Muscle of back (tissue), 3 donors: ENCODE measurements at regions not wholly inside any gene's neighbourhood (a gene's known extent, or its start where the extent isn't known, plus 50 kb on each side); places are given as distances from the start of the nearest gene placed in this dataset.
A peak's percentile ranks its signal among the peaks of the same experiment; 100 is the strongest.
"Not testable (repeated sequence)": the region's sequence is repeated elsewhere in the genome, so short reads cannot be mapped to it uniquely, and the experiment has no call there.

ENCODE experiments used
- DNase-seq, 3 donors: peaks; one replicate each; pipeline versions ENCODE4 v3.0.0 to v3.0.0-alpha.2; 2013

DNA sequence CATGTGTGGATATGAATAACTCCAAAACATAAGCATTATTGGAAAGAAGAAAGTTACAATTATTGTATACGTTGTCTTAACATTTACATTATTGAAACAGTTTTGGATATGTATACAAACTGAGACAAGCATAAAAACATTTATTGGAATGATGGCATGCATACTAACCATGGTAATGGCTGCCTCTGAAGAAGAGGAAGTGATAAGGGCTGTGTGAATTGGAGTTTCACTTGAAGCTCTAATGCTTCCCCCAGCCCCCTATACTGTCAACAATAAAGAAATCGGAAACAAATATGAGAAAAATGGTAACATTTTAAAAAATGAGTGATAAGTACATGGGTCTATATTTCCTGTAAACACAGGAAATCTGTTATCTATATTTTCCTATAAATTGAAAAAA lies 367.7 kb upstream of the DPYD start:
- no peak for DNase-seq

DNA sequence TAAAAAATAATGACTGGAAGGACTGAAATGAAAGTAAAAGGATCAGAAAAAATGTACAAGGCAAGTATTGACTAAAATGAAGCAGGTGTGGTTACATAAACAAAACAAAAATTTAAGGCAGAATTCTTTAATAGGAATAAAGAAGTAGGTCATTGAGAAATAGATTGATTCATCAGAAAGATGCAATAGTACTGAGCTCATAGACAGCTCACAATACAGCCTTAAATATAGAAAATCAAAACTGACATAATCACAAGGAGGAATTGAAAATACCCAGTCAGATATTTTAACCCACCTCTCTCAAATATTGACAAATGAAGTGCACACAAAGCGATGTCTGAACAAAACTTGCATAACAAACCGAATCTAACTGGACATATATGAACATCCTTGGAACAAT lies 366.8 kb upstream of the DPYD start:
- no peak for DNase-seq

DNA sequence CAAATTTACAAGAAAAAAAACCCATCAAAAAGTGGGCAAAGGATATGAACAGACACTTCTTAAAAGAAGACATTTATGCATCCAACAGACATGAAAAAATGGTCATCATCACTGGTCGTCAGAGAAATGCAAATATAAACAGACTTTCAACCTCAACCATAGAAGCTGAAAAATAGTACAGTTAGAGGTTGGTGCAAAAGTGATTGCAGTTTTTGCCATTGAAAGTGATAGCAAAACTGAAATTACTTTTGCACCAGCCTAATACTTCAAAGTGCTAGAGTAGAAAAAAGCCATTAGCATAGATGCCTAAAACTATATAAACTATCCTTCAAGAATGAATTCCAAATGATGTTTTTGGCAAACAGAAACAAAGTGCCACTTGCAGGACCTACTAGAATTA lies 365.8 kb upstream of the DPYD start:
- DNase-seq: no peak

DNA sequence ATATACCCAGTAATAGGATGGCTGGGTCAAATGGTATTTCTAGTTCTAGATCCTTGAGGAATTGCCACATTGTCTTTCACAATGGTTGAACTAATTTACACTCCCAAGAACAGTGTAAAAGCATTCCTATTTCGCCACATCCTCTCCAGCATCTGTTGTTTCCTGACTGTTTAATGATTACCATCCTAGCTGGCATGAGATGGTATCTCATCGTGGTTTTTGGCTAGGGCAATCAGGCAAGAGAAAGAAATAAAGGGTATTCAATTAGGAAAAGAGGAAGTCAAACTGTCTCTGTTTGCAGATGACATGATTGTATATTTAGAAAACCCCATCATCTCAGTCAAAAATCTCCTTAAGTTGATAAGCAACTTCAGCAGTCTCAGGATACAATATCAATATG lies 364.5 kb upstream of the DPYD start:
- not testable (repeated sequence) for DNase-seq

DNA sequence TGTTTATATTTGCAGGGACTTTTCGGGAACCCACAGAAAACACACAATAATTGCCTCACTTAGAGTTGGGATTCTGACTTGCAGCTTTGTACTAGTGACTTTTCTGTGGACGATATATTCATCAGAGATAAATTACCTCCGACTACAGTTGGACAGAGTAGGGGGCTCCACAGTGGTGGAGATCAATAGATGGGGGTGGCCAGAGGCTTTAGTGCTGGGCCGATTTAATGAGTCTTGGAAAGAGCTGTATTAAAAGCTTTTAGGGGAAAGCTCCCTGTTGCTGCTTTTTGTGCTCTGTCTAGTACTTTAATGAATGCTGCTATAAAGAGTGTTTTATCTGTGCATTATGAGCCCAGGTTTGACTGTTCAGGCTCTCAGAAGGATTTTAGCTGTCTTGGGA lies 359.2 kb upstream of the DPYD start:
- no peak for DNase-seq

DNA sequence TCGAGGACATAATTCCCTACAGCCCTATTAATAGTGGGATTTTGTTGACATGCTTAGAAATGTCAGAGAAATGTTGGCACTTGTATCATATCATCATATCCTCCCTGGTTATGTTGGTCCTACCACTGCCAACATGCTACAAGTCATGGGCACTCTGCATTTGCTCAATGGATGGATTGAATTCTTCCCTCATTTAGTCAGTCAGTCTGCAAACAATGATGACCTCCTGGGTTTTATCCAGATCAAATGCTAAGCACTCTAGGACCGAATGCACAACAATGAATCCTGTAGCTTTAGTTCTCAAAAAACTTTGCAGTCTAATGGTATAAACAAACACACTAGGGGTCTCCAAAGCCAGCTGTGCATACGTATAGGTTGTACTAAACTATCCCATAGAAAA lies 357.2 kb upstream of the DPYD start:
- no peak for DNase-seq

DNA sequence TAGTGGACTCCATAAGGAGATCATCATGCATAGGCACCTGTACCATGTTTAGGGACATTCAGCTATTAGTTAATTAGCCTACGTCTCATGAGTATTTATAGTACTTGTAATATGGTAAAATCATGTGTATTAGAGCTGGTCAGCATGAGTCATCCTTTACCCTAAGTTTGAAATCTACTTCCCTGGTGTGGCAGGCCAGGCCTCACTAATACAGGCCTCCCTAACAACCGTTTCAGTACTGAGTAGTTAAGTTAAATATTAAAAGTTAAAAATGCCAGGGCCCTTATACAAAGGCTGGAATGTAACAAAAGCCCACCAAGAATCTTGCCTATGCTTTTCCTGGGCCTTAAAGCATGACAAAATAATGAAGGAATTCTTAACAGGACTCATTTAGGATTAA lies 356.3 kb upstream of the DPYD start:
- no peak for DNase-seq

DNA sequence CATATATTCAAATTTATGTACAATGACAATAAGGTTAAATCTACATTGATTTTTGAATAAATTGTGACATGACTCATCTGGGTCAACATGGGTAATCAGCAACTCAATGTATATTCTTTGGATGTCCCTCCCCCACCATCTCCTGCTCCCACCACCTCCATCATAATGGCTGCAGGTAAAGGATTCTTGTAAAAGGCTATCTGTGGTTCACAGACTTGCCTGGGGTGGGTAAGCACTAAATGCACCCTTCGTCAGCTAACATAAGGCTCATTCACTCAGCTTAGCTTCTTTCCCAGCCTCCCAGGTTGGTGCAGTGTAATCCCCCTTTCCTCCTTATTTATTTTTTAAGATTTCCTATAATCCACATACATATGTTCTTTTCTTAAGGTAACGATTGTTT lies 355.7 kb upstream of the DPYD start:
- DNase-seq: no peak

DNA sequence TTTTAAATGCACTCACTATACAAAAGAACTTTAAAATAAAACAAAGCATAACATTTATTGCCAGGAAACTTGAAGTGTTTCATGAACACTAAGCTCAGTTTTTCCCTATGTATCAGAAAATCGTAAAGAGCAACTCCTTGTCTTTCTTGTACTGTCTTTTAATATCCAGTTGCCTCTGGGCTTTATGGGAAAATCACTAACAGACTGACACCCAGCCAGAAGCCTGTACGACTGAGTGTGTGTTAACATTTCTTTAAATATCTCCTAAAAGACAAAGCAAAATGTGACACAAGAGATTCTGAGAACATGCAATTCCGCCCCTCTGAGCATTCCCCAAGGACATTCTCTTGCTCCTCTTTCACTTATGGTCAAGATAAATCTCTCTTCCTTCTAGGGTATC lies 347.5 kb upstream of the DPYD start:
- DNase-seq: peak in 2 of 3 donors; percentile 5 to 45

DNA sequence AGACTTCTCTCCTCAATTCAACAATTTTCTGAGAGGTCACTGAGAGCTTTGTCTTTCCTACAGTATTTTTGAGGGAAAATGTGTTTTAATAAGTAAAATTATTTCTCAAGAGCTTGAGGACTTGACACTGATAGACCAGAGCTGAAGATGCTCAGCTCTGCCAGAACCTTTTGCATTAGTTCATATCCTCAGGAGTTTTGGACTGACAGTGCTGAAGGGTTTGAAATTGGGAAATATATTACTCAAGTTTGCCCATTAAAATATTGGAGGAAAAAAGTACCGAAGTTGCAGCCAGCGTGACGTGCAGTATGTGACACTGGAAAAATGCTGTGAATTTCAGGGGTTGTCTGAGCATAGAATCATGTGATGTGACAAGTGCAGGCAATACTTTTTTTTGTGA lies 346.6 kb upstream of the DPYD start:
- peak in 2 of 3 donors; percentile 15 to 66 for DNase-seq

DNA sequence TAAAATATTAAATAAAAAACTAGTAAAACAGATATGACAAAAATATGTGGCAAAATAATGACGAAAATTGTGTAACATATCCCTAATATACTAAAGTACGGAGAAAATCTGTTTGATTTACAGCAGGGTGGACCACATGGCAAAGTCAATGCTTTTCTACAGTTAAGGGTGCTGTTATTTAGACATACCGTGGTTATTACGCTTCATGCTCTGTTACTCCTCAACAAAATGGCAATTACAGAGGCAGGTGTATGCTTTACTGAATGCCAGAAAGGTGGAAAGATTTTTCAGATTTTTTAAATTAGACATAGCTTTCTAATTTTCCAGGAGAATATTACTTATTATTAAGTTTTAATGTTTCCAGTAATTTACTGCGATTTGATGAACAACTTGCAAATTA lies 343.9 kb upstream of the DPYD start:
- DNase-seq: no peak

DNA sequence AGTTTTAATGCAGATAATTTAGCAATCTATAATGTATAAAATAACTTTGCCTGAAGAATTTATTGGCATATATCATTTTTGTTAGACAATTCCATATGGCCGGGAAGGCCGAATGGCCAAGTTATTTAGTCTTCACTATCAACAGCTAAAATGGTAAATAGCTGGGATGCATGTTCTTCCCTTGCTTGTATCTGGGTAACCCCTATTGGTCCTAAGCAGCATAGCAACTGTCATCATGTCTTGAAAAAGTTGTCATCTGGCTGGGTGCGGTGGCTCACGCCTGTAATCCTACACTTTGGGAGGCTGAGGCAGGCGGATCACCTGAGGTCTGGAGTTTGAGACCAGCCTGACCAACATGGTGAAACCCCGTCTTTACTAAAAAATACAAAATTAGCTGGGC lies 340.0 kb upstream of the DPYD start:
- DNase-seq: no peak

DNA sequence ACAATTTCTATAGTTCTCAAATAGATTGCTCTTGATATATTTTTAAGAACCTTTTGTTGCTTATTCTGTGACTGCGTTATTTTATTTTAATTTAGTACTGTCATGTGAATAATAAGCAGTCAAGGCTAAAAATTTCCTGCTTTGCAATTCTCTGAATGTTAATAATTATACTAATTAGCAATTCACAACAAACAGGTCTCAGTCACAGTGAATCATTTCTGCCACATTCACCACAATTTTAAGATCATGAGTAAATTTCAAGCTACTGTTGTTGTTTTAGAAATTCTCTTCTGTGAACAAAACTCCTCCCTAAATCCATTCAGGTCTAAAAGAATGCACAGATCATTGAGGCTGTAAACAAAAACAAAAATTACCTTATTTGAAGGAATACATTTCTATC lies 339.6 kb upstream of the DPYD start:
- DNase-seq: no peak

DNA sequence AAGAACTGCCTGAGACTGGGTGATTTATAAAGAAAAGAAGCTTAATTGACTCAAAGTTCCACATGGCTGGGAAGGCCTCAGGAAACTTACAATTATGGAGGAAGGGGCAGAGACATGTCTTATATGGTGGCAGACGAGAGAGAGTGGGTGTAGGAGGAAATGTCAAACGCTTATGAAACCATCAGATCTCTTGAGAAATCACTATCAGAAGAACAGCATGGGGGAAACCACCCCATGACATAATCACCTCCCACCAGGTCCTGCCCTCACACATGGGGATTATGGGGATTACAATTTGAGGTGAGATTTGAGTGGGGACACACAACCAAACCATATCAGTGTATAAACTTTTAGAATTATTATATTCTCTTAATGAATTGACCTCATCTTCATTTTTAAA lies 335.9 kb upstream of the DPYD start:
- DNase-seq: no peak

DNA sequence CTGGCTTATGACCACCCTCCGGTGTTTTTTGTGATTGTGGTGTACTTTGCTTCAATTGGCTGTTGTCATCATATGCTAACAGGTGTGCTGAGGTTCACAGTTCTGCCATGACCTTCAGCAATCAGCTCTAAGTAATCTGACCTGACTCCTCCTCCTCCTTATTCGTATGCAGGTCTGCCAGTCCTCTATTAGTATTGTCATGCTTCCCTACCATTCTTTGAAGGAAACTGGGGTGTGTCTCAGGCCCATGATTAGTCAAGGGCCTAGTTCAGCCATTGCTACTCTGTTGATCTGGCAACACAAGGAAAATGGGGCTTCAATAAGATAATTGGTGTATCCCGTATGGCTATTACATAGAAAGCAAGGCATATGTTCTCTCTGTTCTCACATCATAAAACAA lies 332.3 kb upstream of the DPYD start:
- no peak for DNase-seq

DNA sequence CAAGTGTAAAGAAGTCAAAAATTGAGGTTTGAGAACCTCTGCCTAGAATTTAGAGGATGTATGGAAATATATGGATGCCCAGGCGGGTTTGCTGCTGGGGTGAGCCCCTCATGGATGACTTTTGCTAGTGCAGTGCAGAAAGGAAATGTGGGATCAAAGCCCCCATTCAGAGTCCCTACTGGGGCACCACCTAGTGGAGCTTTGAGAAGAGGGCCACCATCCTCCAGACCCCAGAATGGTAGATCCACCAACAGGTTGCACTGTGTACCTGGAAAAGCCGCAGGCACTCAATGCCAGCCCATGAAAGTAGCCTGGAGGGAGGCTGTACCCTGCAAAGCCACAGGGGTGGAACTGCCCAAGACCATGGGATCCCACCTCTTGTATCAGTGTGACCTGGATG lies 330.7 kb upstream of the DPYD start:
- no peak for DNase-seq

DNA sequence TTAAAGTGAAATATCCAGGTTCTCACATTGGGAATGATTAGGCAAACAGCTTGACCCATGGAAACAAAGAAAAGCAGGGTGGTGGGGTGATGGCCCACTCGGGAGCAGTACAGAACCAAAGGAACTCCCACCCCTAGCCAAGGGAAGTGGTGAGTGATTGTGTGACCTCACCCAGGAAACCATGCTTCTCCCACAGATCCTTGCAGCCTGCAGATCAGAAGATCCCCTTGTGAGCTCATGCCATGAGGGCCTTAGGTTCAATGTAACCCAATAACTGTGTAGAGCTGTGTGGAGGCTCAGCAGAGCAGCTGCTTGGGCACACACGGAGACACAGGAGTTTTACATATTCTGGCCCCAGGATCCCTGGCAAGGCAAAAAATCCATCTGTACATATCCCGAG lies 311.8 kb upstream of the DPYD start:
- no peak for DNase-seq

DNA sequence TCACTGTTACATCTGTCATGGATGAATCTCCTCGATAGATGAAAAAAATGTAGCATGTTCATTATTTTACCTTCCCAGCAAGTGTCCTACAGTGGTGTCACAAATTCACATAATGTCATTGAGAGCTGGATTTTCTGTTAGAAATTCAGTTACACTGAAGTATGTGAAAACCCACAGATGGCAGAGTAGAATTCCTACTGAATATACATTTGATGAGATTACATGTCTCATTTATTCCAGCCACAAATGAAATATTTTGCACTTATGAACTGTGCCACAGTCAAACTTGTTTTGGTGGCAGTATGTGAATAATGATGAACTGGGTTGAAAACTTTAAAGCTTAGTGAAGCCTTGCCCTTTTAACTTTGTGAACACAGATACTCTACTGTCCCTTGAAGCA lies 301.9 kb upstream of the DPYD start:
- no peak for DNase-seq

DNA sequence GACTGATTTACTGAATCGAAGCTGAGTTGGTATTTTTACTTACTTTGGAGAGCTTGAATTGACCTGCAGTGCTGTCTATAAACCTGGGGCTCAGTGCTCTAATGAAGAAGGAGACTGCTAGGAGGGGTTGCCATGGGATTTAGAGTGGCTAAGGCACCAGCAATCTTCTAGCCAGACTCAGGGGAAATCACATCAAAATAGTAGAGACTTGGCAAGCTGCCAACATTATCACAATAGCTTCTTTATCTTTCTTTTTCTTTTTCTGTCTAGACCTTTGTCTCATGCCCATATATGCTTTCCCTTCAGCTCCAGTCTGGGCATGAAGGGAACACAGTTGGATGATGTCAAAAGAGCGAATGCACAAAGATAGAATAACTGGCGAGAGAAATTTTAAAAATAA lies 301.1 kb upstream of the DPYD start:
- no peak for DNase-seq

DNA sequence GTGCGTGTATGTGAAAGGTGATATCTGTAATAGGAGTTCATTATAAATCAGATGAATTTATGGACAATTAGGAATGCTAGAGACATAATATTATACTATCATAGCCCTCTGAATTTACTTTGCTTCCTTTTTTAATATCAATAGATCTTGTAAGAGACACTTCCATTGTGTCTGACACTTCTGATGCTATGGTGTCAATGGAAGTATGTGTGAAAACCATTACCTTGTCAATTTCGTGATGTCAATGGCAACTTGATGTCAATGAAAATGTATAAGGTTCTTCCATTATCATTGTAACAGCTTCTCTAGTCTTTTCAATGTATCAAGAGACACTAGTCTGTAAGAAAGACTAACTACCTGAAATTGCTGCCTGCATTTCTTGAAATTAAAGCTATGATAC lies 296.8 kb upstream of the DPYD start:
- no peak for DNase-seq

DNA sequence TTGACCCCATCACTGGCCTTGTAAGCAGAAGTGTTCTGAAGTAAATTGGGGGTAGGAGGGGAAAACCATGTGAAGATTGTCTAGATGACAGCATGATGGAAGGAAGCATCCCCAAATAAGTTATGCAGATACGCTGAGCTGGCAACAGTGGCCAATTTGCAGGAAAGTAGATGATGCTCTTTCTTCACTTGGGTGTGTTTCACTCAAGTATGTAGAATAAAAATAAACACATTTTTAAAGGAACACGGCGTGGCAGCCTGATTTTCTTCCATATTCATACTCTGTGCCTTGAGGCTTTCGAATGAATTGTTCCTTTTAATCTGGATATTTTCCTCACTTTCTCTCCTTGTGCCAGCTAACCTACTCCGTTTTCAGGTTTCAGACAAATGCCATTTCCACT lies 295.5 kb upstream of the DPYD start:
- no peak for DNase-seq

DNA sequence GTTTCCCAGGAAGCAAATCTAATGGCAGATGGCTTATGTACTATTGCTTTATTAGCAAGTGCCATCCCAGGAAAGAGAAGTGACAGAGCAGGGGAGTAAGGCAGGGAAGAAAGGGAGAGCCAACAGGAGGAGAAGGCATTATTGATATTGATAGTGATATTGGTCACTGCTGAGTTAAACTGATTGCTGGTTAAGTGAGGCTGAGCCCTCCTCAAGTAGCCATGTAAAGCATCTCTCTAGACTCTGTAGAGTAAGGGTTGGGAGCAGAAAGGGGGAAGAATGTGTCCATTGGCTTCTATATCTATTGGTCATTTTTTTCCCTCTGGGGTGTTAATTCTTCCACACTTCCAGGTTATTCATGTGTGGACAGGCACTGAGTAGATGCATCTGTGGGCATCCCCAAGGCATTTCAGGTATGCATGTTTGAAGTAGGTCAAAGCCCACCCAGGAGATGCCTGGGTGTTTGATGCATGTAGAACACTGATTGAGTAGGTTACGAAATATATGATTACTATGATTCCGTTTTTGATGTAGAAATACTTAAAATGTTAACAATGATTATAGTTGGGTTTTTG lies 290.5 kb upstream of the DPYD start:
- no peak for DNase-seq

DNA sequence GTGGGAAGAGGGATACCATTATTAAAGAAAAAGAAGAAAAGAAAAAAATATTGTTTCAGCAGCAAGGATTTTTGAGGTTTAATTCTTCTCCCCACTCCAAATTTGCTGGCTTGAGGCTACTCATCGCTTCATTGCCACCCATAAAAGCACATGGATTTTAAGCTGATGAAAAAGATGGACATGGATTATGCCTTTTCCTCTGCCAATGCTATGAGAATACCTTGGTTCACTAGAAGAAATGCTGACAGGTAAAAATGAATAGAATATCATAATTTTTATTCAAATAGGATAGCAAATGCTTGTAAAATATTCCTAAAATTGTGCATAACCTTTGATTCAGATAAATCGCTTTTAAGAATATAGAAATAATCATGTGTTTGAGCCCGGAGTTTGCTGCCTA lies 289.7 kb upstream of the DPYD start:
- no peak for DNase-seq

DNA sequence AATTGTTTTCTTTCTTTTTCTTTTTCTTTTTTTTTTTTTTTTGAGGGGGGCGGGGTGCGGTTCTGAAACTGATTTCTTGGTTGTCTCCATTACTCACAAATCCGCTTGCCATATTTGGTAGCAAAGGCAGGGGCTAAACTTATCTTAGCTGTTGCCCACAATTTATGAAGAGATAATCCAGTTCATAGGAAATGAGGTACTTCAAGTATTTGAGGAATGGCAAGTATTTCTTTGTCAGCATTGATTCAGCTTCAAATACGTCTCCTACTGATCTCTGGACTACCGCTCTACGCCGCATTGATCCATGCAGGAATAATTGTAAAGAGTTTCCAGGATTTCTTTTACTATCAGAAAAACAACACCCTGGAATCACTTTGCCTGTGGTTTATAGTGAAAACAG lies 289.2 kb upstream of the DPYD start:
- peak in 1 of 3 donors; percentile 84 for DNase-seq
